HAP-1 (cell line): ENCODE measurements at regions not wholly inside any gene's neighbourhood (a gene's known extent, or its start where the extent isn't known, plus 50 kb on each side); places are given as distances from the start of the nearest gene placed in this dataset.
"Not testable (repeated sequence)": the region's sequence is repeated elsewhere in the genome, so short reads cannot be mapped to it uniquely, and the experiment has no call there.

Experiments
- DNase-seq, 2 experiments: peaks; one replicate each; pipeline ENCODE4 v3.0.0-alpha.2; 2016 to 2020; ENCODE audit warnings: low spot score in 2 of 2
- H3K27me3 ChIP-seq: fragments of 250-450 bp; sonication (Bioruptor Pico); 2 replicates; pipeline ENCODE4 v1.5.1; 2020; ENCODE audit warnings: low read depth, mild to moderate bottlenecking, moderate library complexity
- H3K36me3 ChIP-seq: fragments of 250-450 bp; sonication (Bioruptor Pico); replicated peaks from 2 replicates; pipeline ENCODE4 v1.5.1; 2020; ENCODE audit warnings: mild to moderate bottlenecking
- H3K4me1 ChIP-seq: fragments of 250-450 bp; sonication (Bioruptor Pico); 2 replicates; pipeline ENCODE4 v1.5.1; 2020; ENCODE audit warnings: mild to moderate bottlenecking
- H3K4me3 ChIP-seq: fragments of 250-450 bp; sonication (Bioruptor Pico); 2 replicates; pipeline ENCODE4 v1.5.1; 2020; ENCODE audit warnings: mild to moderate bottlenecking, moderate library complexity
- H3K9me3 ChIP-seq: fragments of 250-450 bp; sonication (Bioruptor Pico); 2 replicates; pipeline ENCODE4 v1.5.1; 2020; ENCODE audit warnings: mild to moderate bottlenecking, moderate library complexity
- in situ Hi-C: fragments of 300-500 bp; cut with MboI; formaldehyde crosslinking; loops from 3 replicates; pipeline ENCODE4 v1.14.3; 2020; ENCODE audit warnings: low sequenced_read_pairs, inconsistent platforms, mixed read lengths

GRCh38 chr11:7143908-7144307, 55.1 kb downstream of the RBMXL2 start:
- peak in 1 of 2 experiments; percentile 50 for DNase-seq
- no peak overlapping the region for H3K4me3 ChIP-seq
- no peaks in the 10 kb centered on the region for H3K9me3 ChIP-seq
- in situ Hi-C loops, result loop anchor here (25.0 kb wide), 1 partner anchor 293 kb away; no protein-coding TSS in a partner anchor
- H3K4me1 ChIP-seq, result peaks cover 11% of the 10 kb centered on the region
- H3K36me3 ChIP-seq, result no peaks in the 10 kb centered on the region
- H3K27me3 ChIP-seq, result no peaks in the 10 kb centered on the region

GRCh38 chr11:7150104-7150503, 61.3 kb downstream of the RBMXL2 start:
- DNase-seq, H3K4me1 ChIP-seq, H3K4me3 ChIP-seq, H3K36me3 ChIP-seq, H3K9me3 ChIP-seq, H3K27me3 ChIP-seq: not testable (repeated sequence)
- in situ Hi-C loops, result loop anchor here (25.0 kb wide), 1 partner anchor 512 kb away; the partner anchor contains the start of gene CYB5R2

GRCh38 chr11:7154881-7155361, 66.1 kb downstream of the RBMXL2 start:
- no peaks in the 10 kb centered on the region for H3K36me3 ChIP-seq
- no peaks in the 10 kb centered on the region for H3K27me3 ChIP-seq
- no peak for DNase-seq
- no peak overlapping the region for H3K4me3 ChIP-seq
- H3K4me1 ChIP-seq, result no peaks in the 10 kb centered on the region
- in situ Hi-C loops, result loop anchor here (25.0 kb wide), 1 partner anchor 507 kb away; the partner anchor contains the start of gene CYB5R2
- H3K9me3 ChIP-seq, result no peaks in the 10 kb centered on the region

GRCh38 chr11:7160814-7161489, 72.2 kb downstream of the RBMXL2 start:
- in situ Hi-C loops, result loop anchor here (25.0 kb wide), 1 partner anchor 501 kb away; the partner anchor contains the start of gene CYB5R2

GRCh38 chr11:7165911-7166310, 77.1 kb downstream of the RBMXL2 start:
- in situ Hi-C loops, result loop anchor here (25.0 kb wide), 1 partner anchor 496 kb away; the partner anchor contains the start of gene CYB5R2
- Histone ChIP-seq H3K4me1 (peaks cover 17% of the 10 kb centered on the region), H3K36me3 (no peaks in the 10 kb centered on the region), H3K9me3 (no peaks in the 10 kb centered on the region), H3K4me3 (no peak overlapping the region), H3K27me3 (0 out of 2 replicates have a peak, but pooled peaks cover 3% of the 10 kb centered on the region)
- DNase-seq, result peak; percentile 48 to 64

More at GRCh38 chr11:7160814-7161489, 72.2 kb downstream of the RBMXL2 start:
- no peak for DNase-seq
- H3K4me3 ChIP-seq, result no peak overlapping the region
- no peaks in the 10 kb centered on the region for H3K36me3 ChIP-seq
- no peaks in the 10 kb centered on the region; the same call in 1 of the 2 replicates for H3K4me1 ChIP-seq
- H3K27me3 ChIP-seq, result 0 out of 2 replicates have a peak, but pooled peaks cover 3% of the 10 kb centered on the region
- no peaks in the 10 kb centered on the region for H3K9me3 ChIP-seq

GRCh38 chr11:7167976-7168740, 79.4 kb downstream of the RBMXL2 start:
- no peaks in the 10 kb centered on the region for H3K36me3 ChIP-seq
- no peaks in the 10 kb centered on the region for H3K27me3 ChIP-seq
- no peak overlapping the region for H3K4me3 ChIP-seq
- peak; percentile 74 to 99 for DNase-seq
- peaks cover 17% of the 10 kb centered on the region for H3K4me1 ChIP-seq
- H3K9me3 ChIP-seq, result no peaks in the 10 kb centered on the region
- in situ Hi-C loops, result loop anchor here (25.0 kb wide), 1 partner anchor 494 kb away; the partner anchor contains the start of gene CYB5R2

GRCh38 chr11:7168741-7168990, 79.9 kb downstream of the RBMXL2 start:
- H3K4me1 ChIP-seq, result peaks cover 17% of the 10 kb centered on the region
- H3K36me3 ChIP-seq, result no peaks in the 10 kb centered on the region
- DNase-seq, result peak in 1 of 2 experiments; percentile 77
- H3K4me3 ChIP-seq, result no peak overlapping the region
- no peaks in the 10 kb centered on the region for H3K9me3 ChIP-seq
- in situ Hi-C loops, result loop anchor here (25.0 kb wide), 1 partner anchor 494 kb away; the partner anchor contains the start of gene CYB5R2
- no peaks in the 10 kb centered on the region for H3K27me3 ChIP-seq

- in situ Hi-C loops, result loop anchor here (25.0 kb wide), 1 partner anchor 492 kb away; the partner anchor contains the start of gene CYB5R2
- peaks cover 20% of the 10 kb centered on the region for H3K4me1 ChIP-seq
- H3K4me3 ChIP-seq, result no peak overlapping the region
Observed at GRCh38 chr11:7170431-7170830, 81.3 kb upstream of the SYT9 start.

GRCh38 chr11:7175007-7175406, 76.7 kb upstream of the SYT9 start:
- H3K4me3 ChIP-seq, result no peak overlapping the region
- H3K27me3 ChIP-seq, result peaks cover 2% of the 10 kb centered on the region; the same call in 1 of the 2 replicates
- DNase-seq, result peak in 1 of 2 experiments; percentile 22
- no peaks in the 10 kb centered on the region for H3K9me3 ChIP-seq
- in situ Hi-C loops, result no loop called here
- 0 out of 2 replicates have a peak, but pooled peaks cover 3% of the 10 kb centered on the region for H3K4me1 ChIP-seq
- H3K36me3 ChIP-seq, result no peaks in the 10 kb centered on the region

More at GRCh38 chr11:7170431-7170830, 81.3 kb upstream of the SYT9 start:
- Histone ChIP-seq H3K36me3 (no peaks in the 10 kb centered on the region), H3K27me3 (no peaks in the 10 kb centered on the region), H3K9me3 (no peaks in the 10 kb centered on the region)
- DNase-seq, result no peak

GRCh38 chr11:7186190-7186589, 65.5 kb upstream of the SYT9 start:
- Histone ChIP-seq H3K27me3 (no peaks in the 10 kb centered on the region), H3K9me3 (no peaks in the 10 kb centered on the region), H3K36me3 (no peaks in the 10 kb centered on the region), H3K4me3 (no peak overlapping the region), H3K4me1 (no peaks in the 10 kb centered on the region)
- in situ Hi-C loops, result no loop called here
- no peak for DNase-seq

GRCh38 chr11:7186676-7187075, 65.0 kb upstream of the SYT9 start:
- in situ Hi-C loops, result no loop called here
- DNase-seq, result no peak
- H3K27me3 ChIP-seq, result no peaks in the 10 kb centered on the region

GRCh38 chr11:7192785-7193184, 58.9 kb upstream of the SYT9 start:
- DNase-seq, H3K9me3 ChIP-seq, in situ Hi-C loops, H3K4me1 ChIP-seq, H3K27me3 ChIP-seq, H3K36me3 ChIP-seq, H3K4me3 ChIP-seq: not testable (repeated sequence)

More at GRCh38 chr11:7186676-7187075, 65.0 kb upstream of the SYT9 start:
- no peaks in the 10 kb centered on the region for H3K9me3 ChIP-seq
- no peaks in the 10 kb centered on the region for H3K4me1 ChIP-seq
- H3K36me3 ChIP-seq, result no peaks in the 10 kb centered on the region
- no peak overlapping the region for H3K4me3 ChIP-seq

GRCh38 chr11:7196396-7197146, 55.1 kb upstream of the SYT9 start:
- peaks cover 2% of the 10 kb centered on the region; the same call in 1 of the 2 replicates for H3K27me3 ChIP-seq
- H3K4me3 ChIP-seq, result no peak overlapping the region
- no peaks in the 10 kb centered on the region for H3K36me3 ChIP-seq
- no peak for DNase-seq
- in situ Hi-C loops, result no loop called here
- no peaks in the 10 kb centered on the region for H3K9me3 ChIP-seq
- no peaks in the 10 kb centered on the region for H3K4me1 ChIP-seq
